ENCODE measurements at regions not wholly inside any gene's neighbourhood (a gene's known extent, or its start where the extent isn't known, plus 50 kb on each side); places are given as distances from the start of the nearest gene placed in this dataset.

GRCh38 chrX:98646351-98646750 lies 1762.6 kb downstream of the RPA4 start:
- DNase-seq (ENCODE audit: low read depth, low spot score), result no peak
- H3K9ac ChIP-seq (ENCODE audit: insufficient read length), result no peak overlapping the region
- H3K4me3 ChIP-seq, result no peak overlapping the region
- TF ChIP-seq POLR2AphosphoS5 (IDR thresholded peaks at IDR 0.05; ENCODE audit: borderline replicate concordance, low read depth, low read length) (no peak), FOXP2 (optimal IDR thresholded peaks at IDR 0.05; ENCODE audit: control extremely low read depth, extremely low read length, insufficient read depth) (no peak), EZH2 (IDR thresholded peaks at IDR 0.05) (no peak)
- H3K9me3 ChIP-seq (ENCODE audit: low read depth, low read length), result no peaks in the 10 kb centered on the region
- no peak overlapping the region for H3K27ac ChIP-seq
- no peaks in the 10 kb centered on the region for H3K36me3 ChIP-seq (ENCODE audit: insufficient read depth, low read length)

GRCh38 chrX:98654565-98654964 lies 1755.5 kb downstream of the PCDH19 start:
- TF ChIP-seq FOXP2 (optimal IDR thresholded peaks at IDR 0.05; ENCODE audit: control extremely low read depth, extremely low read length, insufficient read depth), result no peak
- no peak for DNase-seq (ENCODE audit: low read depth, low spot score)
- Histone ChIP-seq H3K9ac (ENCODE audit: insufficient read length) (no peak overlapping the region), H3K27ac (no peak overlapping the region), H3K36me3 (ENCODE audit: insufficient read depth, low read length) (no peaks in the 10 kb centered on the region), H3K4me3 (no peak overlapping the region), H3K9me3 (ENCODE audit: low read depth, low read length) (no peaks in the 10 kb centered on the region)
